Mesenchymal stem cell (in vitro differentiated cells and primary cell): ENCODE measurements at regions not wholly inside any gene's neighbourhood (a gene's known extent, or its start where the extent isn't known, plus 50 kb on each side); places are given as distances from the start of the nearest gene placed in this dataset.

Experiments used
- DNase-seq: peaks from one replicate; pipeline ENCODE4 v3.0.0-alpha.2; 2013
- H2AFZ ChIP-seq: one replicate; pipeline ENCODE4 v1.6.1; 2013; ENCODE audit warnings: low read depth, mild to moderate bottlenecking, control low read depth, inconsistent platforms, low read length, moderate library complexity
- H2AK5ac ChIP-seq: 2 replicates; pipeline ENCODE4 v1.6.1; 2013; ENCODE audit warnings: low read length, moderate library complexity, mild to moderate bottlenecking, inconsistent platforms; ENCODE audit not compliant: severe bottlenecking
- H2BK120ac ChIP-seq: one replicate; pipeline ENCODE4 v1.6.1; 2013; ENCODE audit warnings: low read depth, mild to moderate bottlenecking, inconsistent platforms, low read length, moderate library complexity
- H2BK12ac ChIP-seq, 2 experiments: one replicate each; pipeline ENCODE4 v1.6.1; 2013; ENCODE audit warnings: inconsistent platforms in 2 of 2, low read length in 2 of 2, mild to moderate bottlenecking in 2 of 2, moderate library complexity in 2 of 2, control low read depth in 1 of 2
- H2BK15ac ChIP-seq: one replicate; pipeline ENCODE4 v1.6.1; 2013; ENCODE audit warnings: mild to moderate bottlenecking, low read depth, inconsistent platforms; ENCODE audit not compliant: poor library complexity, severe bottlenecking
- H2BK5ac ChIP-seq: 2 replicates; pipeline ENCODE4 v1.6.1; 2013; ENCODE audit warnings: low read depth, mild to moderate bottlenecking, low read length, control low read depth, inconsistent platforms; ENCODE audit not compliant: poor library complexity, severe bottlenecking
- H3K14ac ChIP-seq, 2 experiments: one replicate each; pipeline ENCODE4 v1.6.1; 2013; ENCODE audit warnings: inconsistent platforms in 2 of 2, low read length in 2 of 2, control low read depth in 1 of 2, mild to moderate bottlenecking in 1 of 2, moderate library complexity in 1 of 2
- H3K18ac ChIP-seq, 2 experiments: one replicate each; pipeline ENCODE4 v1.6.1; 2013; ENCODE audit warnings: inconsistent platforms in 2 of 2, low read length in 2 of 2, control low read depth in 1 of 2, low read depth in 1 of 2, mild to moderate bottlenecking in 1 of 2
- H3K23ac ChIP-seq, 2 experiments: one replicate each; pipeline ENCODE4 v1.6.1; 2013; ENCODE audit warnings: inconsistent platforms in 2 of 2, low read length in 2 of 2, mild to moderate bottlenecking in 2 of 2, moderate library complexity in 2 of 2, control low read depth in 1 of 2
- H3K27ac ChIP-seq: 2 replicates; pipeline ENCODE4 v1.5.1; 2013; ENCODE audit warnings: mild to moderate bottlenecking, moderate library complexity, low read length, control low read depth, inconsistent platforms; ENCODE audit not compliant: poor library complexity, severe bottlenecking
- H3K27me3 ChIP-seq, 2 experiments: 2 replicates each; pipeline versions ENCODE4 v1.6.1 to v1.7.0; 2013; ENCODE audit warnings: low read length in 2 of 2, mild to moderate bottlenecking in 2 of 2, moderate library complexity in 2 of 2, control low read depth in 1 of 2, inconsistent platforms in 1 of 2; ENCODE audit not compliant: control insufficient read depth in 1 of 2, insufficient read depth in 1 of 2
- H3K36me3 ChIP-seq, 2 experiments: 2 replicates each; pipeline versions ENCODE4 v1.6.1 to v1.7.0; 2013; ENCODE audit warnings: low read length in 2 of 2, control low read depth in 1 of 2, inconsistent platforms in 1 of 2, low read depth in 1 of 2, mild to moderate bottlenecking in 1 of 2; ENCODE audit not compliant: insufficient read depth in 2 of 2, control insufficient read depth in 1 of 2
- H3K4ac ChIP-seq, 2 experiments: one replicate each; pipeline ENCODE4 v1.6.1; 2013; ENCODE audit warnings: inconsistent platforms in 2 of 2, low read length in 2 of 2, mild to moderate bottlenecking in 2 of 2, moderate library complexity in 2 of 2, control low read depth in 1 of 2, low read depth in 1 of 2
- H3K4me1 ChIP-seq: 2 replicates; pipeline ENCODE4 v1.6.1; 2013; ENCODE audit warnings: low read depth, low read length, control low read depth; ENCODE audit not compliant: control insufficient read depth, insufficient read depth
- H3K4me2 ChIP-seq: 2 replicates; pipeline ENCODE4 v1.6.1; 2013; ENCODE audit warnings: low read length, mild to moderate bottlenecking, inconsistent platforms; ENCODE audit not compliant: poor library complexity, severe bottlenecking
- H3K4me3 ChIP-seq, 2 experiments: 2 replicates each; pipeline versions ENCODE4 v1.5.1 to v1.7.0; 2013; ENCODE audit warnings: low read length in 2 of 2, mild to moderate bottlenecking in 2 of 2, control low read depth in 1 of 2, low read depth in 1 of 2; ENCODE audit not compliant: insufficient read depth in 1 of 2
- H3K79me1 ChIP-seq: replicated peaks from 2 replicates; pipeline ENCODE4 v1.6.1; 2013; ENCODE audit warnings: mild to moderate bottlenecking, control low read depth, low read length, inconsistent platforms; ENCODE audit not compliant: poor library complexity, severe bottlenecking
- H3K9ac ChIP-seq: 2 replicates; pipeline ENCODE4 v1.7.0; 2013; ENCODE audit warnings: mild to moderate bottlenecking, low read length, moderate library complexity
- H3K9me3 ChIP-seq: 2 replicates; pipeline ENCODE4 v1.7.0; 2013; ENCODE audit warnings: mild to moderate bottlenecking, low read length; ENCODE audit not compliant: control insufficient read depth
- H4K8ac ChIP-seq: one replicate; pipeline ENCODE4 v1.6.1; 2013; ENCODE audit warnings: inconsistent platforms, mild to moderate bottlenecking, low read length, moderate library complexity
- H4K91ac ChIP-seq: one replicate; pipeline ENCODE4 v1.6.1; 2013; ENCODE audit warnings: mild to moderate bottlenecking, low read length, inconsistent platforms
- WGBS: methylation state at CpG from one replicate; pipeline ENCODE4 v1.1.7; 2013; ENCODE audit warnings: mixed read lengths; 5-methylcytosine and 5-hydroxymethylcytosine counted together

DNA sequence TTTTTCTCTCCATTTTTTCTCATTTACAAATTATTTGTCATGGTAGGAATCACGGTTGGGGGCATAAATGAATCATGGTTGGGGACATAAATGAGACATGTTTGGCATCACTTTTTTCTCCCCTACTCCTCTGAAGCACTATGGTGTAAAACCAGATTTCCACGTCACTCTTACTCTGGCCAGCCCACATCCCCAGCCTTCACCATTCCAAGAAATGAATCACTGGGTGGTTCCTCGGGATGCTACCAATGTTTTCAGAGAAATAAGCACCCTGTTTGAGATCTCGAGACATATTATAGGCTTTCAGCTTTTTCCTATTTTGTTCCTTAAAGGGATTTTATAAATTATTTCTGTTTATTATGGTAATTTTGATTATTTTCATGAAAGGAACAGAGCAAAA is 155.0 kb upstream of the SLC8A1 start:
- WGBS = 64% methylated on average over 2 of the region's 4 CpGs

DNA sequence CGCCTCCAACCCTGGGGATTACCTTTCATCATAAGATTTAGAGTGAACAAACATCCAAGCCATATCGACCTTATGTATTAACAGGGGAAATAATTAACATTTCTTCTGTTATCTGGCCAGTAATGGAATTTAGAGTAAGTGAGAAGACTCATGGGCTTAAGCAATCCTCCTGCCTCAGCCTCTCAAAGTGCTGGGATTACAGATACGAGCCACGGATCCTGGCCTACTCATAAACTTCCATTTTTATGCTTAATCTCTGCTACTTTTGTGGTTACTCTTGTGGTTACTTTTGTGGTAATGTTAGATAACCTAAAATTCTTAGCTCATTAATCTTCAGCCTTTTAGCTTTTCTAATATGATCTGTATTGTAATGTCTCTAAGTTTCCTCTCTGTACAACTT is 159.3 kb upstream of the SLC8A1 start:
- no peak overlapping the region for H3K14ac ChIP-seq
- no peak overlapping the region for H3K27ac ChIP-seq
- H2BK12ac ChIP-seq = no peak overlapping the region
- no peaks in the 10 kb centered on the region for H3K36me3 ChIP-seq
- H4K91ac ChIP-seq = no peak overlapping the region
- H2BK15ac ChIP-seq = no peak overlapping the region
- no peak overlapping the region for H3K4ac ChIP-seq
- no peak overlapping the region for H3K23ac ChIP-seq
- no peak overlapping the region for H3K4me3 ChIP-seq
- H3K9ac ChIP-seq = no peak overlapping the region
- no peaks in the 10 kb centered on the region for H3K9me3 ChIP-seq
- no peaks in the 10 kb centered on the region for H3K4me1 ChIP-seq
- no CpG with 5 or more reads among the region's 4 CpGs for WGBS
- no peak overlapping the region for H2AK5ac ChIP-seq
- H3K18ac ChIP-seq = no peak overlapping the region
- no peak overlapping the region for H3K4me2 ChIP-seq
- H2BK120ac ChIP-seq = no peak overlapping the region
- no peaks in the 10 kb centered on the region for H3K79me1 ChIP-seq
- H2AFZ ChIP-seq = no peak overlapping the region
- H4K8ac ChIP-seq = no peak overlapping the region
- no peaks in the 10 kb centered on the region for H3K27me3 ChIP-seq
- DNase-seq = no peak
- no peak overlapping the region for H2BK5ac ChIP-seq

More for the DNA sequence above, 155.0 kb upstream of the SLC8A1 start:
- Histone ChIP-seq H2BK120ac (no peak overlapping the region), H3K14ac (no peak overlapping the region), H4K8ac (no peak overlapping the region), H2BK12ac (no peak overlapping the region), H3K9me3 (no peaks in the 10 kb centered on the region), H4K91ac (no peak overlapping the region), H3K23ac (no peak overlapping the region), H3K4ac (no peak overlapping the region), H3K79me1 (no peaks in the 10 kb centered on the region), H2BK5ac (no peak overlapping the region), H3K4me3 (no peak overlapping the region), H2AK5ac (no peak overlapping the region), H3K18ac (no peak overlapping the region), H2BK15ac (no peak overlapping the region), H2AFZ (no peak overlapping the region), H3K4me1 (no peaks in the 10 kb centered on the region), H3K9ac (peak overlapping the region; percentile 20), H3K4me2 (no peak overlapping the region), H3K27ac (no peak overlapping the region), H3K27me3 (no peaks in the 10 kb centered on the region), H3K36me3 (no peaks in the 10 kb centered on the region)
- DNase-seq = no peak

GRCh38 chr2:40625849-40626248 is 174.0 kb upstream of the SLC8A1 start:
- Histone ChIP-seq H3K27me3 (no peaks in the 10 kb centered on the region), H2AFZ (no peak overlapping the region), H3K9me3 (no peaks in the 10 kb centered on the region), H4K91ac (no peak overlapping the region), H3K79me1 (no peaks in the 10 kb centered on the region), H2BK120ac (no peak overlapping the region), H3K18ac (no peak overlapping the region), H3K23ac (no peak overlapping the region), H3K4me1 (no peaks in the 10 kb centered on the region), H2AK5ac (no peak overlapping the region), H2BK15ac (no peak overlapping the region), H3K14ac (no peak overlapping the region), H3K9ac (peak overlapping the region; percentile 90), H3K4me2 (no peak overlapping the region), H3K4ac (no peak overlapping the region), H4K8ac (no peak overlapping the region), H3K27ac (no peak overlapping the region), H2BK5ac (no peak overlapping the region), H2BK12ac (no peak overlapping the region), H3K36me3 (no peaks in the 10 kb centered on the region), H3K4me3 (no peak overlapping the region)
- 40% methylated on average over 1 of the region's 3 CpGs for WGBS
- DNase-seq = peak; percentile 57

DNA sequence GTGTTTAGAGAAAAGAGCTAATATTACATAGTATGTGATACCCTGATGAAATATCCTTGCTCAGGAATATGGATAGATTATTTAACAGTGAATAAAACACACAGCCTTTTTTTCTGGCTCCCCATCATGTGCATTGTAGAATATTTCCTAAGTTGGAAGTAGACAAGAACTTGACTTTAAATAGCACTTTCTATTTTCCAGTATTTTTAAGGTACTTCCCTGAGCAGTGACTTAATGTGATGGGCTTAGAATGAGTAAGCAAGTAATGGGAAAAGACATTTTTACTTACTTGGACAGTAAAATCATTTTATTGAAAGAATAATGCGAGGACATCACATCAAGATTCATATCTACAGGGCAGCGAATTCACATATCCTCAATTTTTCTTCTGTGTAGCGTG is 176.7 kb upstream of the SLC8A1 start:
- Histone ChIP-seq H3K79me1 (no peaks in the 10 kb centered on the region), H2BK5ac (no peak overlapping the region), H3K18ac (no peak overlapping the region), H2BK12ac (no peak overlapping the region), H2BK120ac (no peak overlapping the region), H2AK5ac (no peak overlapping the region), H4K8ac (no peak overlapping the region), H3K23ac (no peak overlapping the region), H3K4me2 (no peak overlapping the region), H2AFZ (no peak overlapping the region), H3K9me3 (no peaks in the 10 kb centered on the region), H3K14ac (no peak overlapping the region), H2BK15ac (no peak overlapping the region), H3K9ac (no peak overlapping the region), H3K4ac (no peak overlapping the region), H3K4me3 (no peak overlapping the region), H3K36me3 (no peaks in the 10 kb centered on the region), H3K4me1 (no peaks in the 10 kb centered on the region), H4K91ac (no peak overlapping the region), H3K27me3 (no peaks in the 10 kb centered on the region), H3K27ac (no peak overlapping the region)
- DNase-seq = no peak
- no CpG with 5 or more reads among the region's 3 CpGs for WGBS
